Osteoblast (primary cell): ENCODE measurements at regions not wholly inside any gene's neighbourhood (a gene's known extent, or its start where the extent isn't known, plus 50 kb on each side); places are given as distances from the start of the nearest gene placed in this dataset.

ENCODE experiments used
- DNase-seq: peaks from one replicate; pipeline ENCODE4 v3.0.0; 2011; ENCODE audit warnings: low spot score, mixed read lengths; ENCODE audit not compliant: insufficient read length; ENCODE audit errors: missing footprints
- H2AFZ ChIP-seq: 2 replicates; pipeline ENCODE4 v1.6.0; 2011; ENCODE audit warnings: mild to moderate bottlenecking, low read length
- H3K27ac ChIP-seq: 2 replicates; pipeline ENCODE4 v1.5.1; 2011; ENCODE audit warnings: mild to moderate bottlenecking, low read depth, low read length, moderate library complexity
- H3K27me3 ChIP-seq: 2 replicates; pipeline ENCODE4 v1.6.0; 2012; ENCODE audit warnings: mild to moderate bottlenecking, control low read depth, inconsistent platforms, low read length, moderate library complexity; ENCODE audit not compliant: insufficient read depth
- H3K36me3 ChIP-seq: 2 replicates; pipeline ENCODE4 v1.5.1; 2011; ENCODE audit warnings: mild to moderate bottlenecking, low read length, control low read depth, moderate library complexity; ENCODE audit not compliant: insufficient read depth
- H3K4me1 ChIP-seq: 2 replicates; pipeline ENCODE4 v1.5.1; 2011; ENCODE audit warnings: mild to moderate bottlenecking, low read length, control low read depth, moderate library complexity; ENCODE audit not compliant: insufficient read depth
- H3K4me2 ChIP-seq: 2 replicates; pipeline ENCODE4 v1.6.0; 2011; ENCODE audit warnings: mild to moderate bottlenecking, low read length; ENCODE audit not compliant: insufficient read depth
- H3K4me3 ChIP-seq: fragments of 200-600 bp; sonication (generic); 3 replicates; pipeline ENCODE4 v1.5.1; 2012; ENCODE audit warnings: mild to moderate bottlenecking, low read length, inconsistent platforms; ENCODE audit not compliant: insufficient read depth
- H3K79me2 ChIP-seq: 2 replicates; pipeline ENCODE4 v1.6.0; 2012; ENCODE audit warnings: mild to moderate bottlenecking, low read length, control low read depth, inconsistent platforms; ENCODE audit not compliant: insufficient read depth
- H3K9me3 ChIP-seq: 2 replicates; pipeline ENCODE4 v1.5.1; 2011; ENCODE audit warnings: low read depth, low read length, control low read depth
- H4K20me1 ChIP-seq: 2 replicates; pipeline ENCODE4 v1.6.0; 2012; ENCODE audit warnings: mild to moderate bottlenecking, low read length, control low read depth; ENCODE audit not compliant: insufficient read depth
- TF ChIP-seq, protein P1 (sequence below): IDR thresholded peaks from 2 replicates; pipeline ENCODE4 v1.5.1; 2011; ENCODE audit warnings: mild to moderate bottlenecking, low read depth, low read length, moderate library complexity; ENCODE audit errors: extremely low read depth

DNA sequence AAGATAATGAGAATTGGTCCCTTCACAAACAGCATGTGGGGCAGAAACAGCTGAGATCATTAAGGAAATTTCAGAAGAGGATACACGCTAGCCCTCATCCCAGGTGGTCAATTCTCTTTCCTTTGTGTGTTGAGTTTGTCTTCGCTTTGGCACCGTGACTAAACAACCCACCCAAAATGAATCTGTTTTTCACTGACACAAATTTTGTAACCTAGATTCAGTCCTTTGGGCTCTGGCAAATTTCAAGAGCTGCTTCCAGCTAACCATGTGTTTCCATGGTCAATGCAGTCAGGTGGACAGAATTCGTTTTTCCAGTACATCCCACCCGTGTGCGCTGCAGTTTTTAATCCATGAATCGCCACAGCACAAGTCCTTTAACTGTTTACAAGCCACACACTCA, 435.4 kb downstream of the WDR72 start:
- Histone ChIP-seq H3K9me3 (peaks cover 4% of the 10 kb centered on the region), H2AFZ (no peak overlapping the region), H3K27ac (no peak overlapping the region), H3K4me2 (no peak overlapping the region), H3K36me3 (no peaks in the 10 kb centered on the region), H3K4me1 (no peaks in the 10 kb centered on the region), H3K4me3 (no peak overlapping the region), H3K27me3 (no peaks in the 10 kb centered on the region), H4K20me1 (no peaks in the 10 kb centered on the region), H3K79me2 (no peaks in the 10 kb centered on the region)
- no peak for DNase-seq
- TF ChIP-seq, protein P1, sequence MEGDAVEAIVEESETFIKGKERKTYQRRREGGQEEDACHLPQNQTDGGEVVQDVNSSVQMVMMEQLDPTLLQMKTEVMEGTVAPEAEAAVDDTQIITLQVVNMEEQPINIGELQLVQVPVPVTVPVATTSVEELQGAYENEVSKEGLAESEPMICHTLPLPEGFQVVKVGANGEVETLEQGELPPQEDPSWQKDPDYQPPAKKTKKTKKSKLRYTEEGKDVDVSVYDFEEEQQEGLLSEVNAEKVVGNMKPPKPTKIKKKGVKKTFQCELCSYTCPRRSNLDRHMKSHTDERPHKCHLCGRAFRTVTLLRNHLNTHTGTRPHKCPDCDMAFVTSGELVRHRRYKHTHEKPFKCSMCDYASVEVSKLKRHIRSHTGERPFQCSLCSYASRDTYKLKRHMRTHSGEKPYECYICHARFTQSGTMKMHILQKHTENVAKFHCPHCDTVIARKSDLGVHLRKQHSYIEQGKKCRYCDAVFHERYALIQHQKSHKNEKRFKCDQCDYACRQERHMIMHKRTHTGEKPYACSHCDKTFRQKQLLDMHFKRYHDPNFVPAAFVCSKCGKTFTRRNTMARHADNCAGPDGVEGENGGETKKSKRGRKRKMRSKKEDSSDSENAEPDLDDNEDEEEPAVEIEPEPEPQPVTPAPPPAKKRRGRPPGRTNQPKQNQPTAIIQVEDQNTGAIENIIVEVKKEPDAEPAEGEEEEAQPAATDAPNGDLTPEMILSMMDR, result no peak

DNA sequence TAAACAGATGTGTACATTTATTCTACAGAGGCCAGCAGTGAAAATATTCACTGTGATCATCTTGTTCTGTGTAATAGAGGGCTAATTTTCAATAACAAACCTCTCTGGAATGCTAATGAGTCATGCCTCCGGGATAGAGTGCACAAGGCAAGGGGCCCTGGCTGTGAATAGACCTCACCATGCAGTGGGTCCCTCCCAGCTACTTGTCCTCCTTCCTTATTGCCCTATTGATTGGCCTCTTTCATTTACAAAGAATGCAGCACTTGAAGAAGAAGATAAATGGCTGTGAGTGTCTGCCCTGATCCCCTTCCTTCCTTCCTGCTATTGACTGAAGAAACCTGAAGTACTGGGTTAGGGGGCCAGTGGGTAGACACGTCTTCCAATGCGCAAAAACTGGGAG, 436.3 kb downstream of the WDR72 start:
- no peak overlapping the region for H3K4me3 ChIP-seq
- no peaks in the 10 kb centered on the region for H3K36me3 ChIP-seq
- no peak for DNase-seq
- H3K79me2 ChIP-seq, result no peaks in the 10 kb centered on the region
- H4K20me1 ChIP-seq, result no peaks in the 10 kb centered on the region
- H3K9me3 ChIP-seq, result peaks cover 4% of the 10 kb centered on the region
- TF ChIP-seq, protein P1, result no peak
- H3K27ac ChIP-seq, result no peak overlapping the region
- H2AFZ ChIP-seq, result no peak overlapping the region
- no peaks in the 10 kb centered on the region for H3K27me3 ChIP-seq
- H3K4me2 ChIP-seq, result no peak overlapping the region
- no peaks in the 10 kb centered on the region for H3K4me1 ChIP-seq

DNA sequence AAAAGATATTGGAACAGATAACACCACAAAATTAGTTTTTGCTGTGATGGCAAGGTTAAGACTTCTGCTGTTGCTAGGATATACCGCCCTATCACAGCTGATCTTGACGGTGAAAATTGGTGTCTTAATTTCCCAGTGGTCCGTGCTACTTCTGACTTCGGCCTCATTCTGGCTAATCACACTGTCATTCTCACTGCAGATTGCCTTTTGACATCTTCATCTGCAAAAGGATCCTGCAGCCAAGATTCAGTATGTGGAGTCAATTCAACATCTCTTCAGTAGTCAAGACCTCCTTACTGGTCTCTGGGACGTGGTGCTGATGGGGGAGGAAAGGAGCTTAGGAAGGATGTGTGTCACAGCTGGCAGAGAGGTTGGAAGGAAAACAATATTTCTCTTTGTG, 438.6 kb downstream of the WDR72 start:
- Histone ChIP-seq H2AFZ (no peak overlapping the region), H3K27me3 (no peaks in the 10 kb centered on the region), H3K27ac (no peak overlapping the region), H3K79me2 (no peaks in the 10 kb centered on the region), H4K20me1 (no peaks in the 10 kb centered on the region), H3K4me3 (no peak overlapping the region), H3K4me2 (no peak overlapping the region), H3K36me3 (no peaks in the 10 kb centered on the region), H3K9me3 (peaks cover 4% of the 10 kb centered on the region), H3K4me1 (no peaks in the 10 kb centered on the region)
- TF ChIP-seq, protein P1, result no peak
- DNase-seq, result no peak

DNA sequence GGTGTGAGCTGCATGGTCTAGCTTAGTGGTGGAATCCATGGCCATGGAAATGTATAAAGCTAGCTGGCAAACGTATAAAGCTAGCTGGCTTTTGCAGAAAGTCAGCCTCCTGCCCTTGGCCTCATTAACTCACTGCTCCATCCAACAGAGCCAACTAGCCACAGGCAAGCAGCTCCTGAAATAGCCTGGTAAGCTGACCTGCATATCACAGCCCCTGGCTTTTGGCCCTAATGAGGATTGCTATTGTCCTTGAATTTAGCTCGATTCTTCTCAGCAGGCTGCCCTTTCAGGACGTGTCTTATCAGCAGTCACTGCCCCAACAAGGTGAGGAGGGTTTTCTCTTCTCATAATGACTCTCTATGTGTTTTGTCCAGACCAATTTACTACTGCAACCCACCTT, 446.8 kb downstream of the WDR72 start:
- no peaks in the 10 kb centered on the region for H3K79me2 ChIP-seq
- no peak for DNase-seq
- H3K4me1 ChIP-seq, result no peaks in the 10 kb centered on the region
- H3K4me2 ChIP-seq, result no peak overlapping the region
- no peaks in the 10 kb centered on the region for H3K27me3 ChIP-seq
- H2AFZ ChIP-seq, result no peak overlapping the region
- H3K27ac ChIP-seq, result no peak overlapping the region
- no peaks in the 10 kb centered on the region for H3K9me3 ChIP-seq
- TF ChIP-seq, protein P1, result no peak
- no peak overlapping the region for H3K4me3 ChIP-seq
- no peaks in the 10 kb centered on the region for H3K36me3 ChIP-seq
- no peaks in the 10 kb centered on the region for H4K20me1 ChIP-seq
